AG10803 (cell line): ENCODE measurements at regions not wholly inside any gene's neighbourhood (a gene's known extent, or its start where the extent isn't known, plus 50 kb on each side); places are given as distances from the start of the nearest gene placed in this dataset.

ENCODE experiments used
- DNase-seq: peaks from one replicate; pipeline ENCODE4 v3.0.0; 2010; ENCODE audit warnings: low read depth
- H3K4me3 ChIP-seq: 2 replicates; pipeline ENCODE4 v1.5.1; 2011; ENCODE audit warnings: mild to moderate bottlenecking, low read length, control low read depth
- TF ChIP-seq, protein P1 (sequence below): conservative IDR thresholded peaks from 2 replicates; pipeline ENCODE4 v1.5.1; 2011; ENCODE audit warnings: mild to moderate bottlenecking, low read length, control low read depth, inconsistent platforms

DNA sequence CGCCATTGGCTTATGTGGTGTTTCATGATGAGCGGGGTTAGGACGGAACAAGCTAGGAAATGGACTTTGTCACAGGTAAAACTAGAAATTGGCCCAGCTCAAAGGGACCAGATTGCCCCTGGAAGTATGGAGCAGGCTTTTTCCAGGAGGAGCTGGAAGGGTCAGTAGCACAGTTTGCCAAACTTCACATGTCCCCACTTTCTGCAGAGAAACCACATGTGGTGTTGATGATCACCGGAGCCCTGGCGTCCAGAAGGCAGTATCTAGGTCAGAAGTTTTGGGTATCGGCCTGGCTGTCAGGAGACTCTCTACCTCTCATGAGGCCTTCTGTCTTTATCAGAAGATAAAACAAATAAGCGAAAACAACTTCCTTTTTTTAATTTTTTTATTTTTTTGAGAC, 248.5 kb downstream of the SOX9 start:
- H3K4me3 ChIP-seq: no peak overlapping the region
- DNase-seq: no peak
- TF ChIP-seq, protein P1, sequence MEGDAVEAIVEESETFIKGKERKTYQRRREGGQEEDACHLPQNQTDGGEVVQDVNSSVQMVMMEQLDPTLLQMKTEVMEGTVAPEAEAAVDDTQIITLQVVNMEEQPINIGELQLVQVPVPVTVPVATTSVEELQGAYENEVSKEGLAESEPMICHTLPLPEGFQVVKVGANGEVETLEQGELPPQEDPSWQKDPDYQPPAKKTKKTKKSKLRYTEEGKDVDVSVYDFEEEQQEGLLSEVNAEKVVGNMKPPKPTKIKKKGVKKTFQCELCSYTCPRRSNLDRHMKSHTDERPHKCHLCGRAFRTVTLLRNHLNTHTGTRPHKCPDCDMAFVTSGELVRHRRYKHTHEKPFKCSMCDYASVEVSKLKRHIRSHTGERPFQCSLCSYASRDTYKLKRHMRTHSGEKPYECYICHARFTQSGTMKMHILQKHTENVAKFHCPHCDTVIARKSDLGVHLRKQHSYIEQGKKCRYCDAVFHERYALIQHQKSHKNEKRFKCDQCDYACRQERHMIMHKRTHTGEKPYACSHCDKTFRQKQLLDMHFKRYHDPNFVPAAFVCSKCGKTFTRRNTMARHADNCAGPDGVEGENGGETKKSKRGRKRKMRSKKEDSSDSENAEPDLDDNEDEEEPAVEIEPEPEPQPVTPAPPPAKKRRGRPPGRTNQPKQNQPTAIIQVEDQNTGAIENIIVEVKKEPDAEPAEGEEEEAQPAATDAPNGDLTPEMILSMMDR: no peak

DNA sequence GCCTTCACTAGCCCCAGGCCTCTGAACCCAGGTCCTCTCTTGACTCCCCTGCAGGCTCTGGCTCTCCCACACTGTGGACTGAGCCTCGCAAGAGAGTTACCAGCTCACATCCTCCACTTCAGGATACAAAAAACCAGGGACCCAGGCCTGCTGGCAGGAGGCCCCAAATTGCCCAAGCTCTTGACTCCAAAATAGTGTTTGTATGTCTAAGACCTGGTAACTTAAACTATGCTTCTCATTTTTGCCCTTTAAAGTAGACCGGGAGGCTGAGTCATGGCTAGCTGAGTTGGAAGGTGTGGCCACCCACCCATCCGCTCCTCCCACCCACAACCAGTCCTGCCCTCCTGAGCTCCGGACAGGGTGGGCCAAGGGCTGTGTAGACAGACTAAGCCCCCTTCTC, 250.0 kb downstream of the SOX9 start:
- TF ChIP-seq, protein P1: no peak
- peak; percentile 59 for DNase-seq
- H3K4me3 ChIP-seq: no peak overlapping the region

DNA sequence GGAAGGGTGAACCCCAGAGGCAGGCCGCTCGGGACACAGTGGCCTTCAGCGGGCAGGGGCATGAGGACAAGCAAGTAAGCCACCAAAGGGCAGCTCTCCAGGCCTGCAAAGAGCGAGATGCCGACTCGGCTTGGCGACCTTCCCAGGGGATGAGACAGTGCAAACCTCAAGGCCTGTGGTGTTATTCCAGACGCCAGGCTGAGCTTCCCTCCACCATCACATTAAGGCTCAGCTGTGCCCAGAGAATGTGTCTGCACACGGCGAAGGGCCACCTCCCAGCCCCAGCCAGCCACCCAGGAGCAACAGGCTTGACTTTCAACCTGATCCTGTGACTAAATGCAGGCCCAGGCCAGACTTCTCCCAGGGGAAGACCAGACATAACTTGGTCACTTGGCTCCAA, 251.4 kb downstream of the SOX9 start:
- H3K4me3 ChIP-seq: no peak overlapping the region
- TF ChIP-seq, protein P1: no peak
- DNase-seq: peak; percentile 54

DNA sequence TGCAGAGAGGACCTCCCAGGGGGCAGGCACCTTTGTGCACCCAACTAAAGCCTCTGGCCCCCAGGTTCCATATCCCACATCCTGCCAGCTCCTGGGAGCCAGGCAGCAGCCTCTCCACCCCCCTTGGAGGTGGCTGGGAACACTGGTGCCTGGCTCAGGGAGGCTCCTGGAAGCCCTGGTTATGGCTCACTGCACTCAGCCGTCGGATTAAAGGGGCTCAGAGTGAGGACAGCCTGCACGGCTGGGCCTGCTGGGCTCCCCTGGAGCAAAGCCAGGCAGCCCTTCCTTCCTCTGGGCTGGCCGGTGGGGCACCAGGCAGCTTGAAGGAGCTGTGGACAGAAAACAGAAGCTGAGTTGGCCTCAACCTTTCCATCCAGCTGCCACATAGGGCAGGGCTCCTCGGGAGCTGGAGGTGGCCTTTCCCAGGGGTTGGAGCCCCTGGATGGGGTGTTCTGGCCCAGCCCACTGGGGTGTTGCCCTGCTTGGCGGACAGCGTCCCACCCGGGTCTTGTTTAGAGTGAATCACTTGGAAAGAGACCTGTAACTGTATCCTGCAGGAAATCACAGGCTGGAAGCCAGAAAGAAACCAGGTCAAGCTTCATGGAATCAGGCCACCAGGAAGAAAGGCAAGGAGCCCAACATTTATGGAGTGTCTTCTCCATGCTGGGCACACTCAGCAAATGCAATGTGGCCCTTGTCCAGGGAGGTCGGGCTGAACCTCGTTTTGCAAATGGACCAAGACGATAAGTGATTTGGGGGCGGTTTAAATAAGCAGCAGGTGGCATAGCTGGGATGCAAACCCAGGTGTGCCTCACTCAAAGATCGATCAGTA, 253.3 kb downstream of the SOX9 start:
- no peak overlapping the region for H3K4me3 ChIP-seq
- TF ChIP-seq, protein P1: no peak
- DNase-seq: no peak

DNA sequence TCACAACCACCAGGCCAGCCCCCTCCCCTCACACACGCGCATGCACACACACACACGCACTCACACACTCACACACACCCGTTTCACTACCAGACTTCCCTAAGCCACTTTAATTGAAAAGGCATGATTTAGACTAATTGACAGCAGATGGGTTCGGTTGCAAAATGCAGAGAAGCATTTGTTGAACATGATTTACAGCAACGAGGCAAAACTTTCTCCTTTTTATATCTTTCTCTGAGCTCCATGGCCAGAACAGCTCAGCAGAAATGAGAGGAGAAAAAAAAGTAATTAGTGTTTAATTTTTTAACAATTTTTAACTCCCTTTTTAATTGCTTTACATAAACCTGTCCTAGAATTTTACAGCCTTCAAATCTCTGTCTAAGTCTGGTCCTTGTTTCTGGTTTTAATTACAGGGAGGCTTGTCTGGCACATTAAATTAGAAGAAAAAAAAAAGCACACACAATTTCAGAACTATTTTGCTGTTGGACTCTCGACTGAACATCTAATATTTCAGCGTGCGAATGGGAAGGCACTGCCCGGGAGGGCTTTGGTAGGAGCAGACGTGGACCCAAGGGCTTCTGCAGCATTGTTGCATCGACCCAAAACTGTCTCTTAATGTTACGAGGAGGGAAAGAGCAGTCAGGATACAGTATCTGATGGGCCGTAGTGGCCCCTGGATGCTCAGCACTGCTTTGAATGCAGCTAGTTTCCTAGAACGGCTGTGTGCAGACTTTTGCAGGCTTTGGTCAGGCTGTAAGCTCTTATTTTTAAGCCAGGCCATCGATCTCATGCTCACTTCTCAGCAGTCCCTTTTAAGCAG, 255.9 kb downstream of the SOX9 start:
- TF ChIP-seq, protein P1: no peak
- H3K4me3 ChIP-seq: no peak overlapping the region
- DNase-seq: peak; percentile 88

DNA sequence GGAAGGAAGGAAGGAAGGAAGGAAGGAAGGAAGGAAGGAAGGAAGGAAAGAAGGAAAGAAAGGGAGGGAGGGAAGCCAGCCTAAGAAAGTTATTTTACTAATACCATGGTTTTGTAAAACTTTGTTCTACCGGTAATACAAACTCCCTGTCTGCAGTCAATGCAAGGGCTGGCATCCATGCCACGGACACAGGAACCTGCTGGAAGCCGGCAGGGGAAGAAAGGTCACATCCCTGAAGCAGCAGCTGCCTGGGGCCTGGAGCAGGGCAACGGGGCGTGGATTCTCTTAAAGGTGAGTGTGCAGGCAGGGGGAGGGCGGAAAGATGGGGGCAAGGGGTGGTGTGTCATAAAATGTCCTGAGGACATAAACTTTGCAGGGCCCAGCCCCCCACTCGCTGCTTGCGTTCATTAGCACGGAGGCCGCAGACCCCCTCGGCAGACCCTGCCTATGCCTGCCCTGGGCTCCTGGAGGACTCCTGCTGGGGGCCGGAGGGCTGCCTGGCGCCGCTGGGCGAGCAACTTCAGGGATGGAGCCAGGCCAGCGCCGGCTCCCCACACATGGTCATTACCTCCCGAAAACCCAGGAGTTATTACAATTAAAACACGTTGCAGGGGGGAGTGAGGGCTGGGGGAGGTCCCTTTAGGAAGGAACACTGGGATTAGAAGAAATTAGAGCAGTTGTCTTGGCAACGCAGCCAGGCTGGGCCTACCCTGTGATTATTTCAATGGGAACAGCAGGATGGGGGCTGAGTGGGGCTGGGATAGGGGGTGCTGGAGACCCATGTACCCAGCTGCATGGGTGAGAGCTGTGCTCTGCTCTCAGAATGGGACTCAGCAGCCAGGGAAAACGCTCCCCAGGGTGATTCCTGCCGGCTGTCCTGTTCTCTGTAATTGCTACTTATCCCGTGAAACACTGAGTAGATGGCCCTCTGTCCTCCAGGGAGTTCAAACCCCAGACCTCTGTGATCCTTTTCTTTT, 257.9 kb downstream of the SOX9 start:
- H3K4me3 ChIP-seq: no peak overlapping the region
- TF ChIP-seq, protein P1: no peak
- DNase-seq: no peak
